Neural cell (in vitro differentiated cells): ENCODE measurements at regions not wholly inside any gene's neighbourhood (a gene's known extent, or its start where the extent isn't known, plus 50 kb on each side); places are given as distances from the start of the nearest gene placed in this dataset.

Source experiments
- H2AFZ ChIP-seq: fragments of 200-600, 300-800 bp; sonication (generic), shearing (Covaris generic); 2 replicates; pipeline ENCODE4 v1.6.0; 2014; ENCODE audit warnings: low read depth, mild to moderate bottlenecking, antibody characterized with exemption, low read length, moderate library complexity
- H3F3A ChIP-seq: fragments of 200-600 bp; shearing (Covaris generic); 2 replicates; pipeline ENCODE4 v1.6.1; 2016; ENCODE audit warnings: mild to moderate bottlenecking, moderate library complexity, mixed read lengths, antibody characterized with exemption, low read length; ENCODE audit not compliant: insufficient read depth, poor library complexity, severe bottlenecking
- H3K27ac ChIP-seq: fragments of 200-600, 300-800 bp; sonication (generic), shearing (Covaris generic); 2 replicates; pipeline ENCODE4 v1.5.1; 2014; ENCODE audit warnings: mild to moderate bottlenecking, low read length, moderate library complexity
- H3K27me3 ChIP-seq: fragments of 300-800, 200-600 bp; sonication (generic), shearing (Covaris generic); 2 replicates; pipeline ENCODE4 v1.6.0; 2014; ENCODE audit warnings: mild to moderate bottlenecking, low read depth, low read length, moderate library complexity; ENCODE audit not compliant: insufficient read depth
- H3K36me3 ChIP-seq: fragments of 300-800, 200-600 bp; sonication (generic), shearing (Covaris generic); 2 replicates; pipeline ENCODE4 v1.5.1; 2014; ENCODE audit warnings: mild to moderate bottlenecking, antibody characterized with exemption, low read length, moderate library complexity; ENCODE audit not compliant: insufficient read depth
- H3K4me2 ChIP-seq: fragments of 300-800, 200-600 bp; sonication (generic), shearing (Covaris generic); 2 replicates; pipeline ENCODE4 v1.6.0; 2014; ENCODE audit warnings: mild to moderate bottlenecking, low read length
- H3K4me3 ChIP-seq: fragments of 300-800, 200-600 bp; sonication (generic), shearing (Covaris generic); 2 replicates; pipeline ENCODE4 v1.5.1; 2014; ENCODE audit warnings: mild to moderate bottlenecking, low read length, moderate library complexity
- H3K79me2 ChIP-seq: fragments of 200-600 bp; shearing (Covaris generic); replicated peaks from 2 replicates; pipeline ENCODE4 v1.6.0; 2014; ENCODE audit warnings: mild to moderate bottlenecking, low read length, moderate library complexity; ENCODE audit not compliant: insufficient read depth
- H3K9ac ChIP-seq: fragments of 300-800, 200-600 bp; sonication (generic), shearing (Covaris generic); 2 replicates; pipeline ENCODE4 v1.6.1; 2016; ENCODE audit warnings: mild to moderate bottlenecking, low read length, mixed read lengths
- H3K9me2 ChIP-seq: fragments of 200-600 bp; shearing (Covaris generic); 2 replicates; pipeline ENCODE4 v1.6.1; 2016; ENCODE audit warnings: mild to moderate bottlenecking, low read length, mixed read lengths; ENCODE audit not compliant: insufficient read depth
- H3K9me3 ChIP-seq: fragments of 200-600, 300-800 bp; sonication (generic), shearing (Covaris generic); 2 replicates; pipeline ENCODE4 v1.6.1; 2016; ENCODE audit warnings: mild to moderate bottlenecking, mixed run types, low read length, moderate library complexity, mixed read lengths
- H4K20me1 ChIP-seq: fragments of 200-600 bp; shearing (Covaris generic); 2 replicates; pipeline ENCODE4 v1.6.1; 2016; ENCODE audit warnings: mild to moderate bottlenecking, mixed run types; ENCODE audit not compliant: insufficient read depth
- EP300 ChIP-seq: fragments of 450-650 bp; conservative IDR thresholded peaks from 2 replicates; pipeline ENCODE4 v1.6.1; 2014; ENCODE audit warnings: antibody characterized with exemption, mild to moderate bottlenecking, moderate library complexity; ENCODE audit not compliant: poor library complexity, severe bottlenecking
- EZH2 ChIP-seq: fragments of 200-600, 300-800 bp; shearing (Covaris generic), sonication (generic); IDR thresholded peaks from 2 replicates; pipeline ENCODE4 v1.6.1; 2014; ENCODE audit warnings: antibody characterized with exemption, low read length, borderline replicate concordance, mild to moderate bottlenecking; ENCODE audit not compliant: insufficient read depth, poor library complexity, severe bottlenecking
- MXI1 ChIP-seq: fragments of 450-650 bp; conservative IDR thresholded peaks from 2 replicates; pipeline ENCODE4 v1.6.1; 2014; ENCODE audit warnings: antibody characterized with exemption, mild to moderate bottlenecking; ENCODE audit not compliant: poor library complexity, severe bottlenecking
- POLR2AphosphoS5 ChIP-seq: IDR thresholded peaks from 2 replicates; pipeline ENCODE4 v1.6.1; 2012
- RAD21 ChIP-seq: fragments of 450-650 bp; conservative IDR thresholded peaks from 2 replicates; pipeline ENCODE4 v1.6.1; 2014; ENCODE audit warnings: antibody characterized with exemption, mild to moderate bottlenecking, moderate library complexity
- SMC3 ChIP-seq: fragments of 450-650 bp; conservative IDR thresholded peaks from 2 replicates; pipeline ENCODE4 v1.6.1; 2014; ENCODE audit warnings: antibody characterized with exemption, mild to moderate bottlenecking, moderate library complexity; ENCODE audit not compliant: poor library complexity
- TAF1 ChIP-seq: IDR thresholded peaks from 2 replicates; pipeline ENCODE4 v1.6.1; 2012; ENCODE audit warnings: low read depth
- TF ChIP-seq, protein P1 (sequence below): IDR thresholded peaks from 2 replicates; pipeline ENCODE4 v1.6.1; 2012; ENCODE audit warnings: borderline replicate concordance
- TF ChIP-seq, protein P2 (sequence below): fragments of 450-650 bp; IDR thresholded peaks from 2 replicates; pipeline ENCODE4 v1.5.1; 2014; ENCODE audit warnings: antibody characterized with exemption, mild to moderate bottlenecking, moderate library complexity; ENCODE audit not compliant: poor library complexity, severe bottlenecking

DNA sequence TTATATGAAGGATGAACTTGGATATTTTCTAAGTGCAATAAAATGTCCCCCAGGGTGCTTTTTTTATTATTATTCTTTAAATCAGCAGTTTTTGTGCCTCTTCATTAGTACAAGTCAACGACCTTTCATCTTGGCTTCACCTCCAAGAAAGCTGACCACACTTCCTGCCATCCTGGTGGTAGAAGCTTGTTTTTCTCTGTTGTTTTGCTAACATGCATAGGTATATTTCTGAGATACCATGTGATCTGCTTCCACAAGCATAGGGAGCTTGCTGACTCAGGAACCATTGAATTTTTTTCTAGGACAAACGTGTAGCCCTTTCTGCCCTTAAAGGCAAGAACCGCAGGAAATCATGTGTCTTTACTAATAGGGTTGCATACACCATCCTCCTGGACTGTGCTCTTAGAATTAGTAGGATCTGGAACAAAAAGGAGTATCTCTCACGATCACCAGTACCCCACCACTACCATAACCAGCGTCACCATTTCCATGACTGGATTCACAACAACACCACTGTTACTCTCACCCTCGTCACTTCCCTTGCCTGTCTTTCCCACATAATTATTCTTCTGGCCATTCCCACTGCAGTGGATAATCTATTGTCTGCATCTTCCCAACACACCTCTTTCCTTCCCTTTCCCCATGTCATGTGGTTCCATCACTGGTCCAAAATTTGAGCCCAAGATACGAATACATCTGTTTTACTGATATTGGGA is 207.1 kb downstream of the MAFB start:
- H2AFZ ChIP-seq, result no peak overlapping the region
- TF ChIP-seq TAF1, result no peak
- TF ChIP-seq POLR2AphosphoS5, result no peak
- TF ChIP-seq, protein P1, sequence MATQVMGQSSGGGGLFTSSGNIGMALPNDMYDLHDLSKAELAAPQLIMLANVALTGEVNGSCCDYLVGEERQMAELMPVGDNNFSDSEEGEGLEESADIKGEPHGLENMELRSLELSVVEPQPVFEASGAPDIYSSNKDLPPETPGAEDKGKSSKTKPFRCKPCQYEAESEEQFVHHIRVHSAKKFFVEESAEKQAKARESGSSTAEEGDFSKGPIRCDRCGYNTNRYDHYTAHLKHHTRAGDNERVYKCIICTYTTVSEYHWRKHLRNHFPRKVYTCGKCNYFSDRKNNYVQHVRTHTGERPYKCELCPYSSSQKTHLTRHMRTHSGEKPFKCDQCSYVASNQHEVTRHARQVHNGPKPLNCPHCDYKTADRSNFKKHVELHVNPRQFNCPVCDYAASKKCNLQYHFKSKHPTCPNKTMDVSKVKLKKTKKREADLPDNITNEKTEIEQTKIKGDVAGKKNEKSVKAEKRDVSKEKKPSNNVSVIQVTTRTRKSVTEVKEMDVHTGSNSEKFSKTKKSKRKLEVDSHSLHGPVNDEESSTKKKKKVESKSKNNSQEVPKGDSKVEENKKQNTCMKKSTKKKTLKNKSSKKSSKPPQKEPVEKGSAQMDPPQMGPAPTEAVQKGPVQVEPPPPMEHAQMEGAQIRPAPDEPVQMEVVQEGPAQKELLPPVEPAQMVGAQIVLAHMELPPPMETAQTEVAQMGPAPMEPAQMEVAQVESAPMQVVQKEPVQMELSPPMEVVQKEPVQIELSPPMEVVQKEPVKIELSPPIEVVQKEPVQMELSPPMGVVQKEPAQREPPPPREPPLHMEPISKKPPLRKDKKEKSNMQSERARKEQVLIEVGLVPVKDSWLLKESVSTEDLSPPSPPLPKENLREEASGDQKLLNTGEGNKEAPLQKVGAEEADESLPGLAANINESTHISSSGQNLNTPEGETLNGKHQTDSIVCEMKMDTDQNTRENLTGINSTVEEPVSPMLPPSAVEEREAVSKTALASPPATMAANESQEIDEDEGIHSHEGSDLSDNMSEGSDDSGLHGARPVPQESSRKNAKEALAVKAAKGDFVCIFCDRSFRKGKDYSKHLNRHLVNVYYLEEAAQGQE, result no peak
- no peak for TF ChIP-seq RAD21
- TF ChIP-seq EP300, result no peak
- TF ChIP-seq, protein P2, sequence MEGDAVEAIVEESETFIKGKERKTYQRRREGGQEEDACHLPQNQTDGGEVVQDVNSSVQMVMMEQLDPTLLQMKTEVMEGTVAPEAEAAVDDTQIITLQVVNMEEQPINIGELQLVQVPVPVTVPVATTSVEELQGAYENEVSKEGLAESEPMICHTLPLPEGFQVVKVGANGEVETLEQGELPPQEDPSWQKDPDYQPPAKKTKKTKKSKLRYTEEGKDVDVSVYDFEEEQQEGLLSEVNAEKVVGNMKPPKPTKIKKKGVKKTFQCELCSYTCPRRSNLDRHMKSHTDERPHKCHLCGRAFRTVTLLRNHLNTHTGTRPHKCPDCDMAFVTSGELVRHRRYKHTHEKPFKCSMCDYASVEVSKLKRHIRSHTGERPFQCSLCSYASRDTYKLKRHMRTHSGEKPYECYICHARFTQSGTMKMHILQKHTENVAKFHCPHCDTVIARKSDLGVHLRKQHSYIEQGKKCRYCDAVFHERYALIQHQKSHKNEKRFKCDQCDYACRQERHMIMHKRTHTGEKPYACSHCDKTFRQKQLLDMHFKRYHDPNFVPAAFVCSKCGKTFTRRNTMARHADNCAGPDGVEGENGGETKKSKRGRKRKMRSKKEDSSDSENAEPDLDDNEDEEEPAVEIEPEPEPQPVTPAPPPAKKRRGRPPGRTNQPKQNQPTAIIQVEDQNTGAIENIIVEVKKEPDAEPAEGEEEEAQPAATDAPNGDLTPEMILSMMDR, result no peak
- TF ChIP-seq MXI1, result no peak
- no peak for TF ChIP-seq EZH2
- TF ChIP-seq SMC3, result no peak
- H3K4me3 ChIP-seq, result no peak overlapping the region
- no peaks in the 10 kb centered on the region for H3K79me2 ChIP-seq
- no peak overlapping the region for H3K4me2 ChIP-seq
- no peak overlapping the region for H3K27ac ChIP-seq
- H3F3A ChIP-seq, result no peaks in the 10 kb centered on the region
- H3K36me3 ChIP-seq, result no peaks in the 10 kb centered on the region
- H3K9me3 ChIP-seq, result no peaks in the 10 kb centered on the region
- H3K9ac ChIP-seq, result no peak overlapping the region
- H3K9me2 ChIP-seq, result no peaks in the 10 kb centered on the region
- no peaks in the 10 kb centered on the region for H3K27me3 ChIP-seq
- H4K20me1 ChIP-seq, result no peaks in the 10 kb centered on the region

DNA sequence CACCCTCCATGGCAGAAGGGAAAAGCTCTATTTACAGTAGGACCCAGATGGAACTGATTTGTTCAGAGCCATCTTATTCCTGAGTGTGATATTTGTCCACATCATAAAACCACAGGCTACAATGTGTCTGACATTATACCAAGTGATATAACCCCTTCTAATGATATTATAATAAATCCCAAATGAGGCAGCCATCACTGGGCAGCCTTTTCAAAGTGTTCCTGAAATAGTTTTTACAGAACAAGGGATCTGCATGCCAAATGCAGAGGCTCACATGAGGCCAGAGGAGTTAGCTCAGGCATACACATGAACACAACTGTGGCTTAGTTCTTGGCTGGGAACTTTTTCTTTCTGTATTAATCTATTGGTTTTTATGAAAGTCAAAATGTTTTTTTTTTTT is 207.7 kb downstream of the MAFB start:
- no peaks in the 10 kb centered on the region for H3K27me3 ChIP-seq
- TF ChIP-seq SMC3 (no peak), RAD21 (no peak), EZH2 (no peak), POLR2AphosphoS5 (no peak), TAF1 (no peak), MXI1 (no peak), EP300 (no peak)
- TF ChIP-seq, protein P1, result no peak
- TF ChIP-seq, protein P2, result no peak
- no peaks in the 10 kb centered on the region for H3F3A ChIP-seq
- H3K9me3 ChIP-seq, result no peaks in the 10 kb centered on the region
- no peaks in the 10 kb centered on the region for H4K20me1 ChIP-seq
- no peak overlapping the region for H2AFZ ChIP-seq
- no peak overlapping the region for H3K27ac ChIP-seq
- no peak overlapping the region for H3K4me2 ChIP-seq
- H3K9me2 ChIP-seq, result no peaks in the 10 kb centered on the region
- H3K79me2 ChIP-seq, result no peaks in the 10 kb centered on the region
- H3K4me3 ChIP-seq, result no peak overlapping the region
- no peak overlapping the region for H3K9ac ChIP-seq
- no peaks in the 10 kb centered on the region for H3K36me3 ChIP-seq
